ENCODE measurements at regions not wholly inside any gene's neighbourhood (a gene's known extent, or its start where the extent isn't known, plus 50 kb on each side); places are given as distances from the start of the nearest gene placed in this dataset.
"Not testable (repeated sequence)": the region's sequence is repeated elsewhere in the genome, so short reads cannot be mapped to it uniquely, and the experiment has no call there.

DNA sequence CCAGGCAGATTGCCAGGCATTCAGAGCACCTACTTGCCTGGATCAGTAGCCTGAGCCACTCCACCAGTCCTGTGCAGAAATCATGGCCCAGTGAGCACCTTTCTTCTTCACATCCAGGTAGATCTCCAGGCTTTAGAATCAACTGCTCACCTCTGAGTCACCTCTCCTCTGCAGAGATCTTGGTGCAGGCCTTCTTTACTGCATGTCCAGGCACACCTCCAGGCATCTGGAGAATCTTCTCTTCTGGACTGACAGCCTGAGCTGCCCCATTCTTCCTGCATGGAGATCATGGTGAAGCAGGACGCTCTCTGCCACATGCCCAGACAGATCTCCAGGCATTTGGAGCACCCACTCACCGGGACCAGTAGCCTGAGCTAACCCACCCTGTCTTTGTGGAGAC is 894.5 kb upstream of the MBL2 start:
- H3K27me3 ChIP-seq (ENCODE audit: control insufficient read depth, insufficient read depth, low read length), result no peaks in the 10 kb centered on the region
- WGBS (ENCODE audit: insufficient coverage), result 80% methylated on average over 1 of the region's 2 CpGs
- H3K4me3 ChIP-seq (ENCODE audit: low read length), result no peak overlapping the region
- no peaks in the 10 kb centered on the region for H3K36me3 ChIP-seq (ENCODE audit: control insufficient read depth, insufficient read depth, low read length)
- DNase-seq, result no peak
- peaks cover 19% of the 10 kb centered on the region for H3K9me3 ChIP-seq (replicated peaks; ENCODE audit: control insufficient read depth, low read depth, low read length)
- H3K27ac ChIP-seq (ENCODE audit: low read length), result no peak overlapping the region
- H3K4me1 ChIP-seq (ENCODE audit: control insufficient read depth, insufficient read depth, low read length), result peaks cover 2% of the 10 kb centered on the region

DNA sequence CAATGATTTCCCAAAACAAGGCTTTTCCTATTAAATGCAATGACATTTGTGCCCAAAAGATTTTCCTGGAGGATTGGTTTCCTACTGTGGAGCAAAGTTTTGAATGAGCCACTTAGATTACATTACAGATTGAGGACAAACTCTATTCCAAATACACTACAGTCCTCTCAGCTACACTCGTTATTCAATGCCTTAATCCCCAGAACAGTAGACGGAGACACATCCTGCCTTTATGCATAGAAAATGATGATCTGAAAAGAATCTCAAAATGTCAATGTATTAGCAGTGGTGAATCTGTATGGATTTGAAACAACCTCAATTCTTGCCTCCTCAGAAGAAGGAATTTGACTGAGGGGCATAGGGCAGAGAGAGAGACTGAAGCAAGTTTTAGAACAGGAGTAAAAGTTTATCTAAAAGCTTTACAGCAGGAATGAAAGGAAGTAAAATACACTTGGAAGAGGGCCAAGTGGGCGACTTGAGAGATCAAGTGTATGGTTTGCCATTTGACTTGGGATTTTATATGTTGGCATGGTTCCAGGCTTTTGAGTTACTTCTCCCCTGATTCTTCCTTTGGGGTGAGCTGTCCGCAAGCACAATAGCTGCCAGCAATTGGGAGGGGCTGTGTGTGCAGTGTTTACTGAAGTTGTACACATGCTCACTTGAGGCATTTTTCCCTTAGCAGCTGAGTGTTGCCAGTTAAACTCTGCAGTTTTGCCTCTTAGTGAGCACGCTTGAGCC is 891.9 kb upstream of the MBL2 start:
- Histone ChIP-seq H3K4me1 (ENCODE audit: control insufficient read depth, insufficient read depth, low read length) (peaks cover 2% of the 10 kb centered on the region), H3K4me3 (ENCODE audit: low read length) (no peak overlapping the region), H3K27me3 (ENCODE audit: control insufficient read depth, insufficient read depth, low read length) (no peaks in the 10 kb centered on the region), H3K36me3 (ENCODE audit: control insufficient read depth, insufficient read depth, low read length) (no peaks in the 10 kb centered on the region), H3K9me3 (replicated peaks; ENCODE audit: control insufficient read depth, low read depth, low read length) (peaks cover 17% of the 10 kb centered on the region), H3K27ac (ENCODE audit: low read length) (no peak overlapping the region)
- 22% methylated on average over 1 of the region's 5 CpGs for WGBS (ENCODE audit: insufficient coverage)
- peak; percentile 64 for DNase-seq

GRCh38 chr10:53650794-53651193 is 878.2 kb upstream of the MBL2 start:
- no peak for DNase-seq
- Histone ChIP-seq H3K4me1 (ENCODE audit: control insufficient read depth, insufficient read depth, low read length) (no peaks in the 10 kb centered on the region), H3K27ac (ENCODE audit: low read length) (no peak overlapping the region), H3K36me3 (ENCODE audit: control insufficient read depth, insufficient read depth, low read length) (no peaks in the 10 kb centered on the region), H3K9me3 (replicated peaks; ENCODE audit: control insufficient read depth, low read depth, low read length) (no peaks in the 10 kb centered on the region), H3K4me3 (ENCODE audit: low read length) (no peak overlapping the region), H3K27me3 (ENCODE audit: control insufficient read depth, insufficient read depth, low read length) (no peaks in the 10 kb centered on the region)
- WGBS (ENCODE audit: insufficient coverage), result 100% methylated on average over 1 of the region's 6 CpGs

DNA sequence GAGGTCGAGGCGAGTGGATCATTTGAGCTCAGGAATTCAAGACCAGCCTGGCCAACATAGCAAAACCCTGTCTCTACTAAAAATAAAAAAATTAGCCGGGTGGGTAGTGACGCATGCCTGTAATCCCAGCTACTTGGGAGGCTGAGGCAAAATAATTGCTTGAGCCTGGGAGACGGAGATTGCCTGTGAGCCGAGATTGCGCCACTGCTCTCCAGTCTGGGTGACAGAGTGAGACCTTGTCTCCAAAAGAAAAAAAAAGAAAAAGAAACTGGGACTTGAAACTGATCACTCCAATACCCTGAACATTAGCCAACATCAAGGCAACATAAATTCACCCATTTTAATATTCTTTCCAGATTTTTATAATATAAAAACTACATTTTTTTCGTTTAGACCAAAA is 874.6 kb upstream of the MBL2 start:
- H3K36me3 ChIP-seq (ENCODE audit: control insufficient read depth, insufficient read depth, low read length); H3K9me3 ChIP-seq (replicated peaks; ENCODE audit: control insufficient read depth, low read depth, low read length); H3K4me1 ChIP-seq (ENCODE audit: control insufficient read depth, insufficient read depth, low read length); H3K4me3 ChIP-seq (ENCODE audit: low read length); DNase-seq; H3K27me3 ChIP-seq (ENCODE audit: control insufficient read depth, insufficient read depth, low read length); H3K27ac ChIP-seq (ENCODE audit: low read length): not testable (repeated sequence)
- 57% methylated on average over 4 of the region's 8 CpGs for WGBS (ENCODE audit: insufficient coverage)

DNA sequence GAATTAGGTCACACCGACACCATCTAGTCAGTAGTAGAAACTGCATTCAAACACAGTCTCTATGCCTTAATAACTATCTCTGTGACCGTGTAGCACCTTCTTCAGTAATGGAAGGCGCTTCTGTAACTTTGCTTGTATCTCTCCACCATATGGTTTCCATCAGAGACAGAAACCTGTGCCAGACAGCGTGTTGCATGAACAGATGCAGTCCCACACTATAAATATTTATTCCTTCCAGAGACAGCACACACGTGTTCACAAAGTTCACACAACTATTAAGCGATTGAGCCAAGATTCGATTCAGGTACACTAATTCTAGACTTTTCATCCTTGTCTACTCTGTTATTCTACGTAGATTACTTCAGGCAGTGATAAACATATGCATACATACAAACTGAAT is 873.9 kb upstream of the MBL2 start:
- no peak overlapping the region for H3K4me3 ChIP-seq (ENCODE audit: low read length)
- WGBS (ENCODE audit: insufficient coverage), result 19% methylated on average over 7 of the region's 8 CpGs
- DNase-seq, result peak; percentile 85
- H3K27me3 ChIP-seq (ENCODE audit: control insufficient read depth, insufficient read depth, low read length), result no peaks in the 10 kb centered on the region
- H3K27ac ChIP-seq (ENCODE audit: low read length), result no peak overlapping the region
- H3K9me3 ChIP-seq (replicated peaks; ENCODE audit: control insufficient read depth, low read depth, low read length), result no peaks in the 10 kb centered on the region
- H3K36me3 ChIP-seq (ENCODE audit: control insufficient read depth, insufficient read depth, low read length), result no peaks in the 10 kb centered on the region
- no peaks in the 10 kb centered on the region for H3K4me1 ChIP-seq (ENCODE audit: control insufficient read depth, insufficient read depth, low read length)

DNA sequence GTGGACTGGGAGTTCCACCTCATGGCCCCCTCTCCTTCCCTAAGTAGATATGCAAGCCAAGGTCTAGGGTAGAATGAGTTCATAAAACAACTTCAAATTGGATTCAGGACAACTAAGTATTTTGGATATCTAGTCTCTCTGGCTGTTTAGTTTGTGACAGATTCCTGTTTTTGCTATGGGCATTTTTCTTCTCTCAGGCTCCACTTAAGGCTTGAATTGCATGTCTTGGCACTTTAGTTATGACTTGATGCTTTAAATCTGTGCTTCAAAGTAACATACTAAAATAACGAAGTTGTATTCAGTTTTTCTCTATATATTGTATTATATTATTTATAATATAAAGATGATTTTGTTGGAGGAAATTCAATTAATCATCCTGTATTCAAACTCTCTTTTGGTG is 873.4 kb upstream of the MBL2 start:
- no peak for DNase-seq
- Histone ChIP-seq H3K9me3 (replicated peaks; ENCODE audit: control insufficient read depth, low read depth, low read length) (no peaks in the 10 kb centered on the region), H3K4me3 (ENCODE audit: low read length) (no peak overlapping the region), H3K36me3 (ENCODE audit: control insufficient read depth, insufficient read depth, low read length) (no peaks in the 10 kb centered on the region), H3K27me3 (ENCODE audit: control insufficient read depth, insufficient read depth, low read length) (no peaks in the 10 kb centered on the region), H3K4me1 (ENCODE audit: control insufficient read depth, insufficient read depth, low read length) (no peaks in the 10 kb centered on the region), H3K27ac (ENCODE audit: low read length) (no peak overlapping the region)
- WGBS (ENCODE audit: insufficient coverage), result no CpG with 5 or more reads among the region's 1 CpG

DNA sequence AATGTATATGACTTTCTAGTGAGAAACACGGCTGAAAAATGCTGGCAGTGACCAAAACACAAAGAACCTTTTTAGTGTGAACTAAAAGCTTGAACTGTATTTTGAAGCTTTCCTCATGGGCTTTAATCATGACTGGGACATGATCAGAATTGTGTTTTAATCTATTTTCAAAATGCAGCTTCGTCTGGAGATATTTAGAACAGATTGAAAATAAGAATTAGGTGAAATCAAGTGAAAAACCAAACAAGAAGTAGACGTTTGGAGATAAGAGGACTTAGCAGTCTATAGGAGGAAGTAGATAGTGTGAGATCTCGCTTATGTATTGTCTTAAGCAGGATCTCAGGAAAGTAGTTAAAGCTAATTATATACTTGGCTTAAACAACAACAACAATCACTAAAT is 865.4 kb upstream of the MBL2 start:
- Histone ChIP-seq H3K36me3 (ENCODE audit: control insufficient read depth, insufficient read depth, low read length) (no peaks in the 10 kb centered on the region), H3K9me3 (replicated peaks; ENCODE audit: control insufficient read depth, low read depth, low read length) (no peaks in the 10 kb centered on the region), H3K4me1 (ENCODE audit: control insufficient read depth, insufficient read depth, low read length) (no peaks in the 10 kb centered on the region), H3K27ac (ENCODE audit: low read length) (no peak overlapping the region), H3K4me3 (ENCODE audit: low read length) (no peak overlapping the region), H3K27me3 (ENCODE audit: control insufficient read depth, insufficient read depth, low read length) (no peaks in the 10 kb centered on the region)
- WGBS (ENCODE audit: insufficient coverage), result 0% methylated on average over 1 of the region's 4 CpGs
- no peak for DNase-seq

- no peaks in the 10 kb centered on the region for H3K9me3 ChIP-seq (replicated peaks; ENCODE audit: control insufficient read depth, low read depth, low read length)
- no peaks in the 10 kb centered on the region for H3K27me3 ChIP-seq (ENCODE audit: control insufficient read depth, insufficient read depth, low read length)
- H3K36me3 ChIP-seq (ENCODE audit: control insufficient read depth, insufficient read depth, low read length), result no peaks in the 10 kb centered on the region
- no peak overlapping the region for H3K27ac ChIP-seq (ENCODE audit: low read length)
- no peak overlapping the region for H3K4me3 ChIP-seq (ENCODE audit: low read length)
- no peaks in the 10 kb centered on the region for H3K4me1 ChIP-seq (ENCODE audit: control insufficient read depth, insufficient read depth, low read length)
- no peak for DNase-seq
- WGBS (ENCODE audit: insufficient coverage), result no CpG with 5 or more reads among the region's 4 CpGs
These were observed 852.1 kb upstream of the MBL2 start for GRCh38 chr10:53624722-53625121.

DNA sequence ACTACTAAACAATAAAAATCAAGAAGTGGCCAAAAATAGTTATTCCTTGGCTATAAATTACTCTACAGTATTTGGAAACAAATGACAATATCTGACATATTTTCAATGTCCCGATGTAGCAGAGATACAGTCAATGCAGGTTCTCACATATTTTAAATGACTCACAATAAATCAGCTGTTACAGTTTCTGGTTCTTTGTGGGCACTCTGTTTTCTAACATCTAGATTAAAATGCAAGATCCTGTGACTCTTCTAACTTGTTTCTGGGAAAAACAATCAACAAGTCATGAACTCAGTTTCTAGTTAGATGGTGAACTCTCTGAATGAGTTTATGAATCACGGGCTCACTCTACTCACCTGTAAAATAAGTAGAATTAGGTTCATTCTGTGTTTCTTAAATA is 849.6 kb upstream of the MBL2 start:
- WGBS (ENCODE audit: insufficient coverage), result no CpG with 5 or more reads among the region's 2 CpGs
- no peak for DNase-seq

DNA sequence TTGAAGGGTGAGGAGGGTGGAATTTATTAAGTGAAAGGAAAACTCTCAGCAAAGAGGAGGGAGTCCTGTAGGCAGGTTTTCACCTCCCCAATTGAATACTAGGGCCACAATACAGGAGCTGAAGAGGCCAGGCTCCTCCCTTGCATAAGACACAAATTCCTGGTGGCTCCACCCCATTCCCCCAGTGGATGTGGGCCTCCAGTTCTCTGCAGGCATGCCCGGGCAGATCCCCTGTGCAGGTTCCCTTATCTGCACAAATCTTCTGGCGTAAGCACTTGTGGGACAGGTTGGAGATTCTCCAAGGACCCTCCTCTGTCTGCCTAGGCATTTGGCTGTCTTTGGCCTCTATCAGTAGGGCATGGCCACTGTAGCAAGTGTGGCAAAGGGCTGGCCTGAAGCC is 847.1 kb upstream of the MBL2 start:
- Histone ChIP-seq H3K4me3 (ENCODE audit: low read length) (no peak overlapping the region), H3K9me3 (replicated peaks; ENCODE audit: control insufficient read depth, low read depth, low read length) (no peaks in the 10 kb centered on the region), H3K4me1 (ENCODE audit: control insufficient read depth, insufficient read depth, low read length) (no peaks in the 10 kb centered on the region), H3K27ac (ENCODE audit: low read length) (no peak overlapping the region), H3K36me3 (ENCODE audit: control insufficient read depth, insufficient read depth, low read length) (no peaks in the 10 kb centered on the region), H3K27me3 (ENCODE audit: control insufficient read depth, insufficient read depth, low read length) (no peaks in the 10 kb centered on the region)
- no peak for DNase-seq
- WGBS (ENCODE audit: insufficient coverage), result 82% methylated on average over 2 of the region's 2 CpGs

More for the DNA sequence above, 849.6 kb upstream of the MBL2 start:
- no peaks in the 10 kb centered on the region for H3K27me3 ChIP-seq (ENCODE audit: control insufficient read depth, insufficient read depth, low read length)
- no peak overlapping the region for H3K27ac ChIP-seq (ENCODE audit: low read length)
- H3K9me3 ChIP-seq (replicated peaks; ENCODE audit: control insufficient read depth, low read depth, low read length), result no peaks in the 10 kb centered on the region
- H3K36me3 ChIP-seq (ENCODE audit: control insufficient read depth, insufficient read depth, low read length), result no peaks in the 10 kb centered on the region
- no peak overlapping the region for H3K4me3 ChIP-seq (ENCODE audit: low read length)
- H3K4me1 ChIP-seq (ENCODE audit: control insufficient read depth, insufficient read depth, low read length), result no peaks in the 10 kb centered on the region

- DNase-seq, result no peak
- no peak overlapping the region for H3K27ac ChIP-seq (ENCODE audit: low read length)
- H3K4me3 ChIP-seq (ENCODE audit: low read length), result no peak overlapping the region
- no peaks in the 10 kb centered on the region for H3K27me3 ChIP-seq (ENCODE audit: control insufficient read depth, insufficient read depth, low read length)
- no peaks in the 10 kb centered on the region for H3K36me3 ChIP-seq (ENCODE audit: control insufficient read depth, insufficient read depth, low read length)
- no CpG with 5 or more reads among the region's 3 CpGs for WGBS (ENCODE audit: insufficient coverage)
- H3K9me3 ChIP-seq (replicated peaks; ENCODE audit: control insufficient read depth, low read depth, low read length), result no peaks in the 10 kb centered on the region
- H3K4me1 ChIP-seq (ENCODE audit: control insufficient read depth, insufficient read depth, low read length), result no peaks in the 10 kb centered on the region
These were observed 835.1 kb upstream of the MBL2 start for GRCh38 chr10:53607691-53608090.

Data from muscle of leg (tissue), 3 donors.